Heart left ventricle (tissue), 16 donors: ENCODE measurements at regions not wholly inside any gene's neighbourhood (a gene's known extent, or its start where the extent isn't known, plus 50 kb on each side); places are given as distances from the start of the nearest gene placed in this dataset.

Source experiments
- ATAC-seq, 4 donors: fragments of 200-7000 bp; cut with Tn5 transposase; one replicate each; pipeline ENCODE4 v1.9.1; 2020 to 2022; ENCODE audit warnings: moderate library complexity in 4 of 4, mild to moderate bottlenecking in 3 of 4, moderate number of reproducible peaks in 1 of 4
- DNase-seq, 5 donors: peaks; one replicate each; pipeline ENCODE4 v3.0.0-alpha.2; 2020
- H3K27ac ChIP-seq, 12 donors: fragments of 200-600 bp; sonication (generic) in 4 of 12; one replicate each; pipeline versions ENCODE4 v1.5.0 to v1.8.0; 2016 to 2022; ENCODE audit warnings: mild to moderate bottlenecking in 2 of 12
- H3K27me3 ChIP-seq, 9 donors: fragments of 200-600 bp; sonication (generic) in 2 of 9; one replicate each; pipeline versions ENCODE4 v1.5.1 to v1.8.0; 2016 to 2022; ENCODE audit warnings: mild to moderate bottlenecking in 3 of 9
- H3K36me3 ChIP-seq, 9 donors: fragments of 200-600 bp; sonication (generic) in 2 of 9; one replicate each; pipeline versions ENCODE4 v1.5.0 to v1.8.0; 2018 to 2022; ENCODE audit warnings: mild to moderate bottlenecking in 2 of 9
- H3K4me1 ChIP-seq, 12 donors: fragments of 200-600 bp; sonication (generic) in 4 of 12; one replicate each; pipeline versions ENCODE4 v1.5.0 to v1.8.0; 2016 to 2022; ENCODE audit warnings: mild to moderate bottlenecking in 3 of 12
- H3K4me3 ChIP-seq, 12 donors: fragments of 200-600 bp; sonication (generic) in 4 of 12; one replicate each; pipeline versions ENCODE4 v1.5.0 to v1.8.0; 2017 to 2022; ENCODE audit warnings: mild to moderate bottlenecking in 9 of 12, moderate library complexity in 4 of 12
- H3K9me3 ChIP-seq, 12 donors: fragments of 200-600 bp; sonication (generic) in 4 of 12; one replicate each; pipeline versions ENCODE4 v1.5.0 to v1.8.0; 2016 to 2022; ENCODE audit warnings: mild to moderate bottlenecking in 1 of 12
- CTCF ChIP-seq, 12 donors: fragments of 200-600 bp; sonication (generic) in 4 of 12; IDR thresholded peaks; one replicate each; pipeline versions ENCODE4 v1.5.0 to v1.8.0; 2018 to 2022; ENCODE audit warnings: antibody characterized with exemption in 12 of 12, mild to moderate bottlenecking in 5 of 12
- POLR2A ChIP-seq, 2 donors: fragments of 450-650 bp; IDR thresholded peaks; one replicate each; pipeline ENCODE4 v1.6.1; 2017; ENCODE audit warnings: antibody characterized with exemption in 2 of 2, mild to moderate bottlenecking in 2 of 2, moderate library complexity in 2 of 2
- WGBS, 4 donors: extraction: QIAGEN DNeasy Blood & Tissue Kit in 2 of 4; methylation state at CpG; one replicate each; pipeline versions ENCODE4 v1.1.5 to v1.1.7; 2013 to 2018; 5-methylcytosine and 5-hydroxymethylcytosine counted together
- intact Hi-C, 10 donors: fragments of 100-400 bp; cut with DNase I; formaldehyde crosslinking; loops; one replicate each; pipeline versions ENCODE4 v1.11.1 to v1.14.2; 2022
- donor health status: ischemic (EF 13 %, LVEDD 7.1; RV severe dilation, severe dysfunction).
- donor health status: healthy with polysubstance abuse.
- donor health status: DM: no; HTN: yes; CAD: no.
- donor health status: DM: no; HTN: no; CAD: no.
- donor health status: ischemic (EF 25% LVEDD 6.9; RV normal size, moderate dysfunction).
- donor health status: ischemic (EF 25% LVEDD 5.7; RV mildly dilated, moderate dysfunction).
- donor health status: healthy.
- donor health status: DM: yes; HTN: yes; CAD: no.
- donor health status: ischemic (EF 35%, LVEDD 5.7; RV mildly dilated, moderate dysfunction).
- donor health status: nonischemic (EF 11% LVEDD 7.7; RV severe dilation, severe dysfunction).
- donor health status: DM: yes; HTN: yes; CAD: no.
- donor health status: PGD.
- donor health status: ischemic (EF 29% LVEDD 5.4; RV normal size, mild dysfunction).
- donor health status: nonischemic (EF 23%, LVEDD 6.1; RV moderate dilation, normal function).

DNA sequence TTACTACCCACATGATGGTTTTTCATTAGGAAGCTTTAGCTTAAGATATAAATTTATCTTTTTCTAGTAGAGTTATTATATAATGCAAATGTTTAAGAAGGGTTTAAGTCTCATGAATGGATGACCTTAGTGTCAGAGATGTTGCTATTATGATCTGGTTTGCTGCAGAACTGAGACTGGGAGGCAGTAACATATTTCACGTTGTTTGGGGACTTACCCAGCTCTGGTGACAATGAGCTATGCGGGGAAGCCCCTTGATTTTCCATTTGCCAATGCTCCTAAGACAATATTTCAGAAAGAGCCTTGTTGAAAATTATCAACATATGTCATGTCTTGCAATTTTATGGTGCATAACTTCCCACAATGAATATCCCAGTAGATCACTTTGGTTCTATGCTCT is 754.6 kb downstream of the REEP3 start:
- TF ChIP-seq CTCF (IDR thresholded peaks at IDR 0.05) (no peak), POLR2A (IDR thresholded peaks at IDR 0.05) (no peak)
- ATAC-seq (no peak), DNase-seq (no peak)
- 67 to 85% (median 80%) methylated on average over 2 of the region's 2 CpGs for WGBS, 4 donors
- no peaks in the 10 kb centered on the region for H3K27me3 ChIP-seq
- no peak overlapping the region for H3K27ac ChIP-seq
- intact Hi-C loops, result no loop called here
- H3K4me1 ChIP-seq, result no peaks in the 10 kb centered on the region
- H3K36me3 ChIP-seq, result no peaks in the 10 kb centered on the region
- H3K4me3 ChIP-seq, result no peak overlapping the region
- peaks cover 0 to 3% (median 0%) of the 10 kb centered on the region in 12 donors for H3K9me3 ChIP-seq

GRCh38 chr10:64277536-64277935 is 756.3 kb downstream of the REEP3 start:
- TF ChIP-seq CTCF (IDR thresholded peaks at IDR 0.05) (no peak), POLR2A (IDR thresholded peaks at IDR 0.05) (no peak)
- Histone ChIP-seq H3K36me3 (no peaks in the 10 kb centered on the region), H3K27me3 (no peaks in the 10 kb centered on the region), H3K4me3 (no peak overlapping the region), H3K27ac (no peak overlapping the region), H3K9me3 (peaks cover 0 to 3% (median 0%) of the 10 kb centered on the region in 12 donors), H3K4me1 (no peaks in the 10 kb centered on the region)
- ATAC-seq (no peak), DNase-seq (no peak)
- WGBS, 4 donors, result 59 to 72% (median 63%) methylated on average over 3 of the region's 3 CpGs
- intact Hi-C loops, result no loop called here

- no peak for ATAC-seq
- Histone ChIP-seq H3K4me3 (no peak overlapping the region), H3K27me3 (no peaks in the 10 kb centered on the region), H3K4me1 (no peaks in the 10 kb centered on the region), H3K36me3 (no peaks in the 10 kb centered on the region), H3K9me3 (peaks cover 0 to 3% (median 0%) of the 10 kb centered on the region in 12 donors), H3K27ac (no peak overlapping the region)
- DNase-seq, result no peak
- intact Hi-C loops, result no loop called here
- WGBS, 4 donors, result 76 to 83% (median 80%) methylated on average over 3 of the region's 3 CpGs
- TF ChIP-seq CTCF (IDR thresholded peaks at IDR 0.05), result no peak
Measured at GRCh38 chr10:64283621-64284020, 762.4 kb downstream of the REEP3 start.

DNA sequence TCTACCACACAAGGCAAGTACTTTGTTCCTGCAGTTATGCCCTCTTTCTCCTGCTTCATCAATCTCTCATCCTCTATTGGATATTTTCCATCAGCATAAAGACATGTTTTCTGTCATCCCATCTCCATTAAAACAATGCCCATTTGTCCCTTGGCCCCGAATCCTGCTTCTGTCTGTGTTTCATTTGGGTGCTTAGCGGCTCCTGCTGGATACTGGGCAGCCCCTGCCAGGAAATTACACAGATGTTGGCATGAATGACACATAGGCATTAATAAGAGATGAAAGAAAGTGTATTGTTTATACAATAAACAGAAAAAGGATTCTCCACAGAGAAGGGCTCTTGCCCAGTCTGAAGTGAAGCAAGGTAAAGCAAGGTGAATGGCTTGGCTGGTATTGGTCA is 765.3 kb downstream of the REEP3 start:
- DNase-seq (no peak), ATAC-seq (no peak)
- 83 to 87% (median 85%) methylated on average over 2 of the region's 2 CpGs for WGBS, 4 donors
- H3K27me3 ChIP-seq, result no peaks in the 10 kb centered on the region
- TF ChIP-seq CTCF (IDR thresholded peaks at IDR 0.05) (no peak), POLR2A (IDR thresholded peaks at IDR 0.05) (no peak)
- H3K4me1 ChIP-seq, result no peaks in the 10 kb centered on the region
- H3K27ac ChIP-seq, result no peak overlapping the region
- H3K36me3 ChIP-seq, result no peaks in the 10 kb centered on the region
- intact Hi-C loops, result no loop called here
- H3K4me3 ChIP-seq, result no peak overlapping the region
- no peaks in the 10 kb centered on the region for H3K9me3 ChIP-seq
